B cell (primary cell): ENCODE measurements at regions not wholly inside any gene's neighbourhood (a gene's known extent, or its start where the extent isn't known, plus 50 kb on each side); places are given as distances from the start of the nearest gene placed in this dataset.

Source experiments
- ATAC-seq: fragments of 200-7000 bp; cut with Tn5 transposase; one replicate; pipeline ENCODE4 v1.10.0; 2021; ENCODE audit warnings: low read depth, mild to moderate bottlenecking, moderate number of reproducible peaks, moderate library complexity
- CTCF ChIA-PET: fragments of 350-600 bp; sonication (Branson Sonifier 250); formaldehyde crosslinking; loops from one replicate; lab custom pipeline; 2021; ENCODE audit warnings: antibody characterized with exemption, inconsistent platforms; lab: Charles Lee
- POLR2A ChIA-PET: fragments of 350-600 bp; sonication (Branson Sonifier 250); formaldehyde crosslinking; loops from one replicate; lab custom pipeline; 2021; ENCODE audit warnings: antibody characterized with exemption; lab: Charles Lee
- DNase-seq: peaks from one replicate; pipeline ENCODE4 v3.0.0; 2013
- H2AFZ ChIP-seq: 2 replicates; pipeline ENCODE4 v1.6.1; 2012; ENCODE audit warnings: mild to moderate bottlenecking, low read depth, low read length; ENCODE audit not compliant: insufficient read depth, poor library complexity, severe bottlenecking
- H3K27ac ChIP-seq, 2 donors: 1 replicate in 1 of 2; 2 replicates in 1 of 2; pipeline ENCODE4 v1.5.1; 2012 to 2013; ENCODE audit warnings: low read length in 2 of 2, mild to moderate bottlenecking in 2 of 2, moderate library complexity in 1 of 2
- H3K27me3 ChIP-seq, 4 experiments: fragments of 200-600 bp in 1 of 4; sonication (generic) in 1 of 4; replicated peaks in 1 of 4; 1 replicate in 2 of 4; 2 replicates in 2 of 4; pipeline versions ENCODE4 v1.6.1 to v1.7.0; 2013 to 2016; ENCODE audit warnings: low read length in 3 of 4, mild to moderate bottlenecking in 2 of 4, mixed read lengths in 1 of 4, moderate library complexity in 1 of 4; ENCODE audit not compliant: insufficient read depth in 4 of 4, control insufficient read depth in 3 of 4; ENCODE audit errors: control extremely low read depth in 1 of 4
- H3K36me3 ChIP-seq, 2 experiments: replicated peaks in 1 of 2; 1 replicate in 1 of 2; 2 replicates in 1 of 2; pipeline versions ENCODE4 v1.6.1 to v1.7.1; 2013; ENCODE audit warnings: low read length in 1 of 2; ENCODE audit not compliant: insufficient read depth in 2 of 2, control insufficient read depth in 1 of 2; ENCODE audit errors: control extremely low read depth in 1 of 2, extremely low read depth in 1 of 2
- H3K4me1 ChIP-seq, 2 donors: fragments of 200-600 bp in 1 of 2; sonication (generic) in 1 of 2; 1 replicate in 1 of 2; 2 replicates in 1 of 2; pipeline versions ENCODE4 v1.5.1 to v1.6.1; 2013 to 2017; ENCODE audit warnings: low read length in 2 of 2; ENCODE audit not compliant: control insufficient read depth in 2 of 2, insufficient read depth in 2 of 2
- H3K4me2 ChIP-seq: replicated peaks from 2 replicates; pipeline ENCODE3; 2012; ENCODE audit warnings: mild to moderate bottlenecking, low read depth, low read length; ENCODE audit not compliant: poor library complexity, severe bottlenecking
- H3K4me3 ChIP-seq, 5 experiments: fragments of 200-600 bp in 1 of 5; sonication (generic) in 1 of 5; 1 replicate in 3 of 5; 2 replicates in 2 of 5; pipeline versions ENCODE4 v1.5.1 to v1.7.0; 2011 to 2016; ENCODE audit warnings: low read length in 4 of 5, mild to moderate bottlenecking in 4 of 5, low read depth in 2 of 5, control low read depth in 1 of 5, moderate library complexity in 1 of 5; ENCODE audit not compliant: insufficient read depth in 1 of 5; ENCODE audit errors: control extremely low read depth in 1 of 5, extremely low read depth in 1 of 5
- H3K79me2 ChIP-seq: fragments of 200-600 bp; sonication (generic); one replicate; pipeline ENCODE4 v1.6.0; 2016; ENCODE audit warnings: low read length; ENCODE audit not compliant: control insufficient read depth, insufficient read depth
- H3K9ac ChIP-seq: fragments of 200-600 bp; sonication (generic); 2 replicates; pipeline ENCODE4 v1.6.1; 2017; ENCODE audit warnings: mild to moderate bottlenecking, low read length, moderate library complexity
- H3K9me3 ChIP-seq, 3 donors: one replicate each; pipeline versions ENCODE4 v1.6.1 to v1.7.1; 2013; ENCODE audit warnings: low read length in 2 of 3; ENCODE audit not compliant: control insufficient read depth in 2 of 3, insufficient read depth in 1 of 3; ENCODE audit errors: control extremely low read depth in 1 of 3
- H4K20me1 ChIP-seq: 2 replicates; pipeline ENCODE4 v1.6.0; 2012; ENCODE audit warnings: mild to moderate bottlenecking, low read length; ENCODE audit not compliant: insufficient read depth, control insufficient read depth, poor library complexity, severe bottlenecking
- H3K27ac Mint-ChIP-seq: one replicate; pipeline ENCODE4 v1.8.0; 2021; ENCODE audit warnings: mixed read lengths
- H3K27me3 Mint-ChIP-seq: one replicate; pipeline ENCODE4 v1.8.0; 2021; ENCODE audit warnings: mixed read lengths
- H3K4me1 Mint-ChIP-seq: one replicate; pipeline ENCODE4 v1.8.0; 2021; ENCODE audit warnings: mixed read lengths
- H3K4me3 Mint-ChIP-seq: one replicate; pipeline ENCODE4 v1.8.0; 2021; ENCODE audit warnings: mixed read lengths
- H3K9me3 Mint-ChIP-seq: one replicate; pipeline ENCODE4 v1.8.0; 2022; ENCODE audit warnings: mixed read lengths; ENCODE audit not compliant: insufficient read depth
- EZH2 ChIP-seq: IDR thresholded peaks from 2 replicates; pipeline ENCODE4 v1.6.1; 2012; ENCODE audit warnings: borderline replicate concordance, low read depth, mild to moderate bottlenecking, moderate library complexity, low read length; ENCODE audit not compliant: insufficient read depth, poor library complexity, severe bottlenecking
- WGBS: methylation state at CpG from one replicate; pipeline ENCODE4 v1.1.5; 2013; ENCODE audit warnings: missing lambda C conversion rate; ENCODE audit not compliant: insufficient coverage; 5-methylcytosine and 5-hydroxymethylcytosine counted together
- intact Hi-C: fragments of 100-400 bp; cut with micrococcal nuclease; formaldehyde crosslinking; loops from one replicate; pipeline ENCODE4 v1.10.0; 2022
- TF ChIP-seq, protein P1 (sequence below): fragments of 200-600 bp; IDR thresholded peaks from one replicate; pipeline ENCODE4 v1.8.0; 2022; ENCODE audit warnings: antibody characterized with exemption, mild to moderate bottlenecking

DNA sequence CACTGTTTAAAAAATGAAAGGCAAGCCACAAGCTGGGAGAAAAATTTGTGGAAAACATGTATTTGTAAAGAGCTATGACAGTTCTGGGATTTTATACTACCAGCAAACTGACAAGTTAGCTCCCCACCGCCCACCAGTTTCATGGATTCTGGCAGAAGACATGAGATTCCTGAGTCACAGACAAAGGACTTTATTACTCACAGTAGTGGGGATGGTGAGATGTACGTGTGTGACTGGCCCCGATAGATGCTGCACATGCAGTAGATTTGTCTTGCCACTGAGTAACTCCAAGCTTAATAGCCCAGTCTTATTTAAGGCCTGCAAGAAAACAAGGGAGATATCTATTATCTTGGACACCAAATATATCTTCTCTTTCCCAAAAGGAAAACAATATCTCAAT is 281.7 kb downstream of the AHR start:
- TF ChIP-seq, protein P1, sequence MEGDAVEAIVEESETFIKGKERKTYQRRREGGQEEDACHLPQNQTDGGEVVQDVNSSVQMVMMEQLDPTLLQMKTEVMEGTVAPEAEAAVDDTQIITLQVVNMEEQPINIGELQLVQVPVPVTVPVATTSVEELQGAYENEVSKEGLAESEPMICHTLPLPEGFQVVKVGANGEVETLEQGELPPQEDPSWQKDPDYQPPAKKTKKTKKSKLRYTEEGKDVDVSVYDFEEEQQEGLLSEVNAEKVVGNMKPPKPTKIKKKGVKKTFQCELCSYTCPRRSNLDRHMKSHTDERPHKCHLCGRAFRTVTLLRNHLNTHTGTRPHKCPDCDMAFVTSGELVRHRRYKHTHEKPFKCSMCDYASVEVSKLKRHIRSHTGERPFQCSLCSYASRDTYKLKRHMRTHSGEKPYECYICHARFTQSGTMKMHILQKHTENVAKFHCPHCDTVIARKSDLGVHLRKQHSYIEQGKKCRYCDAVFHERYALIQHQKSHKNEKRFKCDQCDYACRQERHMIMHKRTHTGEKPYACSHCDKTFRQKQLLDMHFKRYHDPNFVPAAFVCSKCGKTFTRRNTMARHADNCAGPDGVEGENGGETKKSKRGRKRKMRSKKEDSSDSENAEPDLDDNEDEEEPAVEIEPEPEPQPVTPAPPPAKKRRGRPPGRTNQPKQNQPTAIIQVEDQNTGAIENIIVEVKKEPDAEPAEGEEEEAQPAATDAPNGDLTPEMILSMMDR = no peak
- TF ChIP-seq EZH2 = no peak
- CTCF ChIA-PET = no interaction called here
- no peaks in the 10 kb centered on the region for H4K20me1 ChIP-seq
- WGBS = no CpG with 5 or more reads among the region's 3 CpGs
- ATAC-seq = no peak
- H2AFZ ChIP-seq = no peak overlapping the region
- no peaks in the 10 kb centered on the region for H3K36me3 ChIP-seq
- no peak overlapping the region for H3K4me2 ChIP-seq
- H3K27me3 Mint-ChIP-seq = peaks cover 2% of the 10 kb centered on the region
- H3K4me3 ChIP-seq = no peak overlapping the region
- no peak overlapping the region for H3K27ac Mint-ChIP-seq
- H3K27ac ChIP-seq = no peak overlapping the region
- H3K9me3 Mint-ChIP-seq = peaks cover 4% of the 10 kb centered on the region
- no peaks in the 10 kb centered on the region for H3K4me1 ChIP-seq
- DNase-seq = no peak
- H3K4me1 Mint-ChIP-seq = no peaks in the 10 kb centered on the region
- no peak overlapping the region for H3K4me3 Mint-ChIP-seq
- H3K9ac ChIP-seq = no peak overlapping the region
- H3K79me2 ChIP-seq = no peaks in the 10 kb centered on the region
- H3K27me3 ChIP-seq = no peaks in the 10 kb centered on the region
- intact Hi-C loops = no loop called here
- peaks cover 0 to 9% (median 0%) of the 10 kb centered on the region in 3 donors for H3K9me3 ChIP-seq
- POLR2A ChIA-PET = no interaction called here

DNA sequence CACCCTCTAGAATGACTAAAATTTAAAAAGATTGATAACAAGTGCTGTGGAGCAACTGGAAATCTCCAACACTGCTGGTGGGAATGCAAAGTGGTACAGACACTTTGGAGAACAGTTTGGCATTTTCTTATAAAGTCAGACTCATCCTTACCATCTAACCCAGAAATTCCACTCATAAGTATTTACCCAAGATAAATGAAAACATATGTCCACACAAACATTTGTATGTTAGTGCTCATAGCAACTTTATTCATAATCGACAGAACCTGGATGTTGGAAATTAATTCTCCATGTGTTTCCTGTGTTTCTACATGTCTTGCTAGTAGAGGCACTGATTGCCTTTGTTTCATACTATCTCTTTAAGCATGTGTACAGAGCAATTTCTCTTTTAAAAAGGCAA is 282.4 kb downstream of the AHR start:
- no CpG with 5 or more reads among the region's 1 CpG for WGBS
- Histone ChIP-seq H4K20me1 (no peaks in the 10 kb centered on the region), H3K27me3 (no peaks in the 10 kb centered on the region), H2AFZ (no peak overlapping the region), H3K4me3 (no peak overlapping the region), H3K27ac (no peak overlapping the region), H3K9ac (no peak overlapping the region), H3K79me2 (no peaks in the 10 kb centered on the region), H3K4me1 (no peaks in the 10 kb centered on the region), H3K9me3 (peaks cover 0 to 5% (median 0%) of the 10 kb centered on the region in 3 donors), H3K36me3 (no peaks in the 10 kb centered on the region), H3K4me2 (no peak overlapping the region)
- DNase-seq (no peak), ATAC-seq (no peak)
- TF ChIP-seq, protein P1 = no peak
- no peak for TF ChIP-seq EZH2
- CTCF ChIA-PET = no interaction called here
- Mint-ChIP-seq H3K4me1 (no peaks in the 10 kb centered on the region), H3K9me3 (peaks cover 4% of the 10 kb centered on the region), H3K27ac (no peak overlapping the region), H3K4me3 (no peak overlapping the region), H3K27me3 (peaks cover 2% of the 10 kb centered on the region)
- POLR2A ChIA-PET = no interaction called here
- intact Hi-C loops = no loop called here
